Mammary epithelial cell (primary cell): ENCODE measurements at regions not wholly inside any gene's neighbourhood (a gene's known extent, or its start where the extent isn't known, plus 50 kb on each side); places are given as distances from the start of the nearest gene placed in this dataset.

Experiments
- EZH2 ChIP-seq: IDR thresholded peaks from 2 replicates; pipeline ENCODE4 v1.6.1; 2012; ENCODE audit warnings: low read length, inconsistent platforms, borderline replicate concordance
- TF ChIP-seq, protein P1 (sequence below), 2 donors: IDR thresholded peaks in 1 of 2; conservative IDR thresholded peaks in 1 of 2; 2 replicates each; pipeline ENCODE4 v1.5.1; 2011 to 2012; ENCODE audit warnings: inconsistent platforms in 2 of 2, low read length in 2 of 2, mild to moderate bottlenecking in 2 of 2, control low read depth in 1 of 2, low read depth in 1 of 2; ENCODE audit not compliant: insufficient read depth in 1 of 2; ENCODE audit errors: extremely low read depth in 1 of 2

DNA sequence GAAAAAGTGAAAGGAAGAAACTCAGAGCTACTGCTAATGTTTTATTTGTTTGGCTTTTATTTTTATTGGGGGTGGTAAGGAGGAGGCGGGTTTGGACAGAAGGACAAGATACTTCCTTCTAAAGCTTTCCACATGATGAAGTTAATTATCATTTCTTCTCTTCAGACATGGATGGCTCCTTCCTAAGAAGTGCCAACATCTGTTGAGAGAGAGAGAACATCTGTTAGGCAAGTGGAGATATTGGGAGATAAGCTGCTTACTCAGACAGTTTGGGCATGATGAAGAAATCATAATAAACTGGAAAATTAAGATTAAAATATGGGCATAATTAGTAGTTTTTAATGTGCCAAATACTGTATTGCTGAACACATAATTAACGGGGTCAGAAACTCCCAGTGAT lies 535.7 kb upstream of the INTU start:
- TF ChIP-seq, protein P1, sequence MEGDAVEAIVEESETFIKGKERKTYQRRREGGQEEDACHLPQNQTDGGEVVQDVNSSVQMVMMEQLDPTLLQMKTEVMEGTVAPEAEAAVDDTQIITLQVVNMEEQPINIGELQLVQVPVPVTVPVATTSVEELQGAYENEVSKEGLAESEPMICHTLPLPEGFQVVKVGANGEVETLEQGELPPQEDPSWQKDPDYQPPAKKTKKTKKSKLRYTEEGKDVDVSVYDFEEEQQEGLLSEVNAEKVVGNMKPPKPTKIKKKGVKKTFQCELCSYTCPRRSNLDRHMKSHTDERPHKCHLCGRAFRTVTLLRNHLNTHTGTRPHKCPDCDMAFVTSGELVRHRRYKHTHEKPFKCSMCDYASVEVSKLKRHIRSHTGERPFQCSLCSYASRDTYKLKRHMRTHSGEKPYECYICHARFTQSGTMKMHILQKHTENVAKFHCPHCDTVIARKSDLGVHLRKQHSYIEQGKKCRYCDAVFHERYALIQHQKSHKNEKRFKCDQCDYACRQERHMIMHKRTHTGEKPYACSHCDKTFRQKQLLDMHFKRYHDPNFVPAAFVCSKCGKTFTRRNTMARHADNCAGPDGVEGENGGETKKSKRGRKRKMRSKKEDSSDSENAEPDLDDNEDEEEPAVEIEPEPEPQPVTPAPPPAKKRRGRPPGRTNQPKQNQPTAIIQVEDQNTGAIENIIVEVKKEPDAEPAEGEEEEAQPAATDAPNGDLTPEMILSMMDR (conservative IDR thresholded peaks at IDR 0.05 in 1 of 2, IDR thresholded peaks at IDR 0.05 in 1 of 2; ENCODE audit: extremely low read depth in 1 of 2, insufficient read depth in 1 of 2, low read depth in 1 of 2, low read length in 2 of 2) = no peak
- TF ChIP-seq EZH2 = no peak
